Left ventricle myocardium inferior (tissue), 1 donor: ENCODE measurements at regions not wholly inside any gene's neighbourhood (a gene's known extent, or its start where the extent isn't known, plus 50 kb on each side); places are given as distances from the start of the nearest gene placed in this dataset.

Experiments
- DNase-seq: peaks from one replicate; pipeline ENCODE4 v3.0.0-alpha.2; 2020
- H3K27ac ChIP-seq: fragments of 200-600 bp; replicated peaks from 2 replicates; pipeline ENCODE4 v1.8.0; 2021
- H3K27me3 ChIP-seq: fragments of 200-600 bp; 2 replicates; pipeline ENCODE4 v1.8.0; 2021; ENCODE audit warnings: low read depth
- H3K36me3 ChIP-seq: fragments of 200-600 bp; 2 replicates; pipeline ENCODE4 v1.8.0; 2021
- H3K4me1 ChIP-seq: fragments of 200-600 bp; 2 replicates; pipeline ENCODE4 v1.8.0; 2021
- H3K4me3 ChIP-seq: fragments of 200-600 bp; 2 replicates; pipeline ENCODE4 v1.8.0; 2021; ENCODE audit warnings: mild to moderate bottlenecking, moderate library complexity
- H3K9me3 ChIP-seq: fragments of 200-600 bp; replicated peaks from 2 replicates; pipeline ENCODE4 v1.8.0; 2021
- intact Hi-C: fragments of 100-400 bp; cut with micrococcal nuclease; formaldehyde crosslinking; loops from one replicate; pipeline ENCODE4 v1.11.0; 2022
- TF ChIP-seq, protein P1 (sequence below): fragments of 200-600 bp; IDR thresholded peaks from 2 replicates; pipeline ENCODE4 v1.8.0; 2021; ENCODE audit warnings: antibody characterized with exemption, mild to moderate bottlenecking, borderline replicate concordance
- donor health status: DM: no; HTN: yes; CAD: no; lungs with severe emphysema.

GRCh38 chr6:86723729-86724128 is 213.6 kb upstream of the HTR1E start:
- H3K4me3 ChIP-seq: no peak overlapping the region
- H3K9me3 ChIP-seq: peaks cover 16% of the 10 kb centered on the region
- no peak overlapping the region for H3K27ac ChIP-seq
- TF ChIP-seq, protein P1, sequence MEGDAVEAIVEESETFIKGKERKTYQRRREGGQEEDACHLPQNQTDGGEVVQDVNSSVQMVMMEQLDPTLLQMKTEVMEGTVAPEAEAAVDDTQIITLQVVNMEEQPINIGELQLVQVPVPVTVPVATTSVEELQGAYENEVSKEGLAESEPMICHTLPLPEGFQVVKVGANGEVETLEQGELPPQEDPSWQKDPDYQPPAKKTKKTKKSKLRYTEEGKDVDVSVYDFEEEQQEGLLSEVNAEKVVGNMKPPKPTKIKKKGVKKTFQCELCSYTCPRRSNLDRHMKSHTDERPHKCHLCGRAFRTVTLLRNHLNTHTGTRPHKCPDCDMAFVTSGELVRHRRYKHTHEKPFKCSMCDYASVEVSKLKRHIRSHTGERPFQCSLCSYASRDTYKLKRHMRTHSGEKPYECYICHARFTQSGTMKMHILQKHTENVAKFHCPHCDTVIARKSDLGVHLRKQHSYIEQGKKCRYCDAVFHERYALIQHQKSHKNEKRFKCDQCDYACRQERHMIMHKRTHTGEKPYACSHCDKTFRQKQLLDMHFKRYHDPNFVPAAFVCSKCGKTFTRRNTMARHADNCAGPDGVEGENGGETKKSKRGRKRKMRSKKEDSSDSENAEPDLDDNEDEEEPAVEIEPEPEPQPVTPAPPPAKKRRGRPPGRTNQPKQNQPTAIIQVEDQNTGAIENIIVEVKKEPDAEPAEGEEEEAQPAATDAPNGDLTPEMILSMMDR: no peak
- intact Hi-C loops: no loop called here
- H3K36me3 ChIP-seq: no peaks in the 10 kb centered on the region
- no peaks in the 10 kb centered on the region for H3K4me1 ChIP-seq
- no peak for DNase-seq
- no peaks in the 10 kb centered on the region for H3K27me3 ChIP-seq

DNA sequence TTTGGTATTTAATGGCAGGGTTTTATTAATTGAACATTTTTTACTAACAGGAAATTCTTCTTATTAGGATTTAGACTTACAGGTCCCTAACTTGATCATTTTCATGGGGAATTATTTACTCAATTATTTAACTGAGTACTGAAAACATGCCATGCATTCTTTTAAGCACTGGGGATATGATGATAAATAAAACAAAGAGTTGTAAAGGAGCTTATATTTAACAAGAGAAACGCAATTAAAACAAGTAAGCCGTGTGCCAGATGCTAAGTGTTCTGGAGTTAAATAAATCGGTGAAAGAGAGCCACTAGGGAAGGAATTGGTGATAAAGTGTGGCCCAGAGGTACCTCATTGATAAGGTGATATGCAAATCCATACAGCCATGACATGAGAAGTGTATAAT is 214.2 kb upstream of the HTR1E start:
- Histone ChIP-seq H3K36me3 (no peaks in the 10 kb centered on the region), H3K9me3 (peaks cover 16% of the 10 kb centered on the region), H3K4me1 (no peaks in the 10 kb centered on the region), H3K27me3 (no peaks in the 10 kb centered on the region), H3K27ac (no peak overlapping the region), H3K4me3 (no peak overlapping the region)
- TF ChIP-seq, protein P1: no peak
- intact Hi-C loops: no loop called here
- DNase-seq: no peak

- Histone ChIP-seq H3K27me3 (no peaks in the 10 kb centered on the region), H3K4me3 (no peak overlapping the region), H3K4me1 (no peaks in the 10 kb centered on the region), H3K36me3 (no peaks in the 10 kb centered on the region), H3K9me3 (peaks cover 16% of the 10 kb centered on the region), H3K27ac (no peak overlapping the region)
- intact Hi-C loops: no loop called here
- DNase-seq: no peak
- TF ChIP-seq, protein P1: no peak
Measured at GRCh38 chr6:86722131-86722530, 215.2 kb upstream of the HTR1E start.

DNA sequence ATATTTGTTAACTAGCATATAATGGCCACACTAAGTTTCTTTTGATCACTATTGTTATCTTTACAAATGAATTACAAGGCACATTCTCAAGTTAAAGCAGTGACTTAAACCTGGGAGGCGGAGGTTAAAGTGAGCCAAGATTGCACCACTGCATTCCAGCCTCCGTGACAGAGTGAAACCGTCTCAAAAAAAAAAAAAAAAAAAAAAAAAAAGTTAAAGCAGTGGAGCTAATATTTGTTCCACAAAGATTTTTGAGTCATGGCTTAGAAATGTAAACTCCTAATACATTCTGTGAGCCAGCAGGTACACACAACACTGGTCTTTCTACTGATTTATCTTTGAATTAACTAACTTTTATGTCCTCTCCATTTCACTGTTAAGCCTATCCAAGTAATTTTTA is 221.7 kb upstream of the HTR1E start:
- intact Hi-C loops: no loop called here
- H3K4me3 ChIP-seq: no peak overlapping the region
- H3K4me1 ChIP-seq: no peaks in the 10 kb centered on the region
- no peak for DNase-seq
- no peaks in the 10 kb centered on the region for H3K36me3 ChIP-seq
- H3K27ac ChIP-seq: no peak overlapping the region
- TF ChIP-seq, protein P1: no peak
- no peaks in the 10 kb centered on the region for H3K9me3 ChIP-seq
- H3K27me3 ChIP-seq: no peaks in the 10 kb centered on the region

DNA sequence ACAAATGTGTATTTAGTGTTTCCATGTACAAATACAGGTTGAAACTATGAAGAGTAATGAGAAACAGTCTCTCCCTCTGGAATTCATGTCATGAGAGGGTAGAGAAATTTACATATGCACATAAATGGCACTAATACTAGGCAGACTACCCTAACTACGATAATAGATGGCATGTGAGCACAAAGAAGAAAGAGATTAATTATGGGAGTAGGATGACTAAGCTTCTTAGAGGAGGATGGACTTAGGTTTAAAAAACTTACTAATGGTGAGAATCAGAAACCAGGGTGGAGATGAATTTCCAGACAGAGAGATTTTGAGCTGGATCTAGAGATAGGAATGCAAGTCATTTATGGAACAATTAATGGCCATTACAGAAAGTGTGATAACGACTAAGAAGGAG is 225.3 kb upstream of the HTR1E start:
- Histone ChIP-seq H3K4me1 (peaks cover 4% of the 10 kb centered on the region), H3K36me3 (no peaks in the 10 kb centered on the region), H3K27me3 (no peaks in the 10 kb centered on the region), H3K4me3 (no peak overlapping the region), H3K9me3 (no peaks in the 10 kb centered on the region), H3K27ac (no peak overlapping the region)
- intact Hi-C loops: no loop called here
- DNase-seq: no peak
- TF ChIP-seq, protein P1: no peak
